Esophagus muscularis mucosa (tissue), 4 donors: ENCODE measurements at regions not wholly inside any gene's neighbourhood (a gene's known extent, or its start where the extent isn't known, plus 50 kb on each side); places are given as distances from the start of the nearest gene placed in this dataset.

Experiments
- EP300 ChIP-seq: sonication (generic); formaldehyde crosslinking; IDR thresholded peaks from one replicate; pipeline ENCODE4 v1.6.1; 2017; ENCODE audit warnings: antibody characterized with exemption
- POLR2A ChIP-seq: fragments of 450-650 bp; IDR thresholded peaks from one replicate; pipeline ENCODE4 v1.6.1; 2017; ENCODE audit warnings: antibody characterized with exemption, moderate library complexity, mild to moderate bottlenecking, low read depth
- TF ChIP-seq, protein P1 (sequence below), 3 experiments: fragments of 200-600 bp in 2 of 3; fragments of 450-650 bp in 1 of 3; sonication (generic) in 2 of 3; IDR thresholded peaks; one replicate each; pipeline ENCODE4 v1.5.1; 2017 to 2019; ENCODE audit warnings: antibody characterized with exemption in 3 of 3, mild to moderate bottlenecking in 2 of 3, moderate library complexity in 1 of 3

DNA sequence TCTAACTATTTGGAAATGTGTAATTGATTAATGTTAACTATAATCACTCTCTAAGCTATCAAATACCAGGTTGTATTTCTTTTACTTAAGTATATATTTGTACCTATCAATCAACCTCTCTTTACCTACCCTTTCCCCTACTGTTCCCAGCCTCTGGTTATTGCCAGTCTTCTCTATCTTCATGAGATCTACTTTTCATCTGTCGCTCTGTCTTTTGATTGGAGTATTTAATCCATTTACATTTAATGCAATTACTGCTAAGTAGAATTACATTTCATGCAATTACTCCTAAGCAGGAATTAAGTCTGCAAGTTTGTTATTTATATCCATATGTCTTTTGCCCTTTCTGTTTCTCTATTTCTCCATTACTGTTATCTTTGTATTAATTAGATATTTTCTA is 148.1 kb downstream of the MAT2B start:
- TF ChIP-seq, protein P1, sequence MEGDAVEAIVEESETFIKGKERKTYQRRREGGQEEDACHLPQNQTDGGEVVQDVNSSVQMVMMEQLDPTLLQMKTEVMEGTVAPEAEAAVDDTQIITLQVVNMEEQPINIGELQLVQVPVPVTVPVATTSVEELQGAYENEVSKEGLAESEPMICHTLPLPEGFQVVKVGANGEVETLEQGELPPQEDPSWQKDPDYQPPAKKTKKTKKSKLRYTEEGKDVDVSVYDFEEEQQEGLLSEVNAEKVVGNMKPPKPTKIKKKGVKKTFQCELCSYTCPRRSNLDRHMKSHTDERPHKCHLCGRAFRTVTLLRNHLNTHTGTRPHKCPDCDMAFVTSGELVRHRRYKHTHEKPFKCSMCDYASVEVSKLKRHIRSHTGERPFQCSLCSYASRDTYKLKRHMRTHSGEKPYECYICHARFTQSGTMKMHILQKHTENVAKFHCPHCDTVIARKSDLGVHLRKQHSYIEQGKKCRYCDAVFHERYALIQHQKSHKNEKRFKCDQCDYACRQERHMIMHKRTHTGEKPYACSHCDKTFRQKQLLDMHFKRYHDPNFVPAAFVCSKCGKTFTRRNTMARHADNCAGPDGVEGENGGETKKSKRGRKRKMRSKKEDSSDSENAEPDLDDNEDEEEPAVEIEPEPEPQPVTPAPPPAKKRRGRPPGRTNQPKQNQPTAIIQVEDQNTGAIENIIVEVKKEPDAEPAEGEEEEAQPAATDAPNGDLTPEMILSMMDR (IDR thresholded peaks at IDR 0.05) = no peak
- no peak for TF ChIP-seq EP300
- TF ChIP-seq POLR2A = no peak
